Hypothalamus (tissue), 51 donors: ENCODE measurements at regions not wholly inside any gene's neighbourhood (a gene's known extent, or its start where the extent isn't known, plus 50 kb on each side); places are given as distances from the start of the nearest gene placed in this dataset.
A peak's percentile ranks its signal among the peaks of the same experiment; 100 is the strongest.
"Not testable (repeated sequence)": the region's sequence is repeated elsewhere in the genome, so short reads cannot be mapped to it uniquely, and the experiment has no call there.

ENCODE experiments used
- DNase-seq, 51 donors: peaks; one replicate each; lab custom pipeline; 2025; lab: John Stamatoyannopoulos, UW

DNA sequence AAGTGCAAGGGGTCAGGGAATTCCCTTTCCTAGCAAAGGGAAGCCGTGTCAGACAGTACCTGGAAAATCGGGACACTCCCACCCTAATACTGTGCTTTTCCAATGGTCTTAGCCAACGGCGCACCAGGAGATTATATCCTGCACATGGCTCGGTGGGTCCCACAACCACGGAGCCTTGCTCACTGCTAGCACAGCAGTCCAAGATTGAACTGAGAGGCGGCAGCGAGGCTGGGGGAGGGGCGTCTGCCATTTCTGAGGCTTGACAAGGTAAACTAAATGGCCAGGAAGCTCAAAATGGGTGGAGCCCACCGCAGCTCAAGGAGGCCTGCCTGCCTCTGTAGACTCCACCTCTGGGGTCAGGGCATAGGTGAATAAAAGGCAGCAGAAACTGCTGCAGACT lies 76.5 kb upstream of the LINC00632 start:
- not testable (repeated sequence) for DNase-seq

DNA sequence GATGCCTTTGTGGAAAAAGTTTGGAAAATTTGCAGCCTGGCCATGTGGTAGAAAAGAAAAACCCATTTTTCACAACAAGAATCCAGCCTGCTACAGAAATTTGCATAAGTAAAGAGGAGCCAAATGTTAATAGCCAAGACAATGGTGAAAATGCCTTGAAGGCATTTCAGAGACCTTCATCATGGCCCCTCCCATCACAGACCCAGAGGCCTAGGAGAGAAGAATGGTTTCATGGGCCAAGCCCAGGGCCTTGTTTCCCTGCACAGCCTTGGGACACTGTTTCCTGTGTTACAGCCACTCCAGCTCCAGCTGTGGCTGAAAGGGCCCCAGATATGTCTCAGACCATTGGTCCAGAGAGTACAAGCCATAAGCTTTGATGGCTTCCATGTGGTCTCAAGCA lies 101.4 kb upstream of the LINC00632 start:
- DNase-seq: no peak

GRCh38 chrX:140602140-140602539 lies 97.3 kb upstream of the SOX3 start:
- no peak for DNase-seq

DNA sequence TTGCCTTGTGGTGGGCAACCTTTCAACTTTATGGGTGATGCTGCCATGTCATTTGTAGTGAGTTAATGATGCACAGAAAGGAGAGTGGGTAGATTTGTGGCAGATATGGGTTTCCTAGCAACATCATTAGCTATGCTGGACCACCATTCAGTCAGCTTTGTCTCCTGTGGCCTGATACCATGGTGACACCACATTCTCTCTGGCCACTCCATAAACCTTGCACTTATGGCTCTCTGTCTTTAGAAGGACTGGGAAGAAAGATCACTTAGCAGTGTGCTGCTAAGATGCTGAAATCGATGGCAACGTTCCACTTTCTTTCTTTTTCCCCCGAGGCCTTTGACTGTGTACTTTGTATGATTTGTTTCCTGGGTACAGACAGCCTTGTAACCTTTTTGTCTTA lies 95.0 kb upstream of the SOX3 start:
- no peak for DNase-seq

DNA sequence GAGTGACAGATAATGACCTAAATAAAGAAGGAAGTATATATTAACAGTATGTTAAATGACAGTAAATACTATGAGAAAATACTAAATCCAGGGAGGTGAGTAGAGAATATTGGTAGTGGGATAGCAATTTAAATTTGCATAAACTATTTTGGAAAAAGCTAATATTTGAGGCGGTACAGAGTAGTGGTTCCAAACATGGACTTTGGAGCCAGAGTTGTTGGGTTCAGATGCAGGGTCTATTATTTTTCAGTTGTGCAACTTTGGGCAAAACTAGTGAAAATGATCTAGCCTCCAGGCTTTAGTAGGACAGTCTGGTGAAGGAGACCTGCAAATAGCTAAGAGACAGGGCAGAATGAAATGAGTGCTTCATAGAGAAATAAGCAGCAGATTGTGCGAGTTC lies 84.8 kb upstream of the SOX3 start:
- DNase-seq: no peak

DNA sequence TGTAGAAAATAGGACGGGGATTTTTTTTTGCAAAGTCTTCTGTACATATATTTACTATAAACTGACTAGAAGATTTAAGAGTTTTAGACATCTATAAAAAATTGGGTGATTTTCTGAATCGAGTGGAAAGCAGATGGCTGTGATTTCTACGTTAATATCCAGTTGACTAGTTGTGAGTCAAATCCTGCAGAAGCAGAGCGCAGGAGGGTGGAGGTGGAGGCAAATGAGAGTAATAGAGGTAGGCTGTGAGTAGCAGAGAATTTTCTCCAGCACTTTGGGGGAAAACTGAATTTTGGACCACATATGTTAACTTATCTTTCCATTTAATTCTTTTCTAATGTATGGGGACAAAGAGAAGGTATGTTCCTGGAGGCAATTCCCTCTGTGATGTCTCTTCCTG lies 82.1 kb upstream of the SOX3 start:
- no peak for DNase-seq

DNA sequence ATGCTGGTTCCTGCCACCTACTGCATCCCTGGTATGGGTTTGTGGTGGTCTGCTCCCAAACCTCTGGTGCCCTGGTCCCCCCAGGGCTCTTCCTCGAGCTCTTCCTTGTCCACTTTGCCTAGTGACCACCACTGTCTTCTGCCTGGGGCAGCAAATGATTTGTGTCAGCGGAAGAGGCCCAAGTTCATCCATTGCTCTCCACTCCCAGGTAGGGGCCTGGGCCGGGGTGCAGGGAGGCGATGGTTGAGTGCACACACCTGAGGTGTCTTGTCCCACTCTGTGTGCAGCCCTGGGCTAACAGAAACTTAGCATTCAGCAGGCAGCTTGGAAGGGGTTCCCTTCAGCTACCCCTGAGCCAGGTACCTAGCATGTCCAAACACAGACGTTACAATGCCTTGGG lies 75.6 kb upstream of the SOX3 start:
- no peak for DNase-seq

DNA sequence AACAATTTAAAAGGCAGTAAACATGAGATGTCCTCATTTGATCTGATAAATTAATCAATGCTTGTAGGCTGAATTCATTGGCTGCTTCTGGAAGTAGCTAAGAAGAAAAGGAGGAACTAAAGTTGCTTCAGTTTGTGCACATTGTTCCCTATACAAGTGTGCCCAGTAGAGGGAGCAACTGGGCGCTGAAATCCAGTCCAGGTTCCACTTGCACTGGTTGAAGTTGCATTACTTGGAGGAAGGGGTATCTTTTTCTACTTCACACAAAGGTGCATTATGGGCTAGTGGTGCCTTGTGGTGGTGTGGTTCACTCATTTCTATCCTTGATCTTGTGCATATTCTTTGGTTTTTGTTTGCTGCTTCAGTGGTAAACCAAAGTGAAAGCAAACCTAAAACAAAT lies 67.9 kb upstream of the SOX3 start:
- peak in 28 of 51 donors; percentile 0 to 29 (median 8) for DNase-seq

DNA sequence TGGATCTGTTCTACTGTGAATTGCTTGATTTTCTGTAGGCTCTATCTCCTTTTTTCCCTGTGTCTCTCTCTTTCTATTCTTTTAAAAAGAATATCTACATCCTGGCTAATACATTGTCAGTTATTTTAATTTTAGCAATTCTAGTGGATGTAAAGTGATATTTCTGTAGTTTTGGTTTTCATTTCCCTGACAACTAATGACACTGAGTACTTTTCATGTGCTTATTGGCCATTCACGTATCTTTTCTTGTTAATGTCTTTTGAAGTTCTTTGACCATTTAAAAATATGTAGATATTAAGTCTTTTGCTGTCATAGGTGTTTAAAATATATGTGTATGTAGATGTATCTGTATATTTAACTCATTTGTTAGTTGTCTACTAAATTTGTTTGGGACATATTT lies 59.0 kb upstream of the SOX3 start:
- DNase-seq: no peak
